OCI-LY7 (cell line): ENCODE measurements at regions not wholly inside any gene's neighbourhood (a gene's known extent, or its start where the extent isn't known, plus 50 kb on each side); places are given as distances from the start of the nearest gene placed in this dataset.

Source experiments
- BruUV-seq: library from RNA; stranded (reverse); fragments of 400-500 nt; replicated peaks from 2 replicates; lab custom pipeline; 2021; lab: Mats Ljungman, UMichigan
- CTCF ChIA-PET: fragments of 300-600 bp; sonication (Branson Sonifier 250); formaldehyde crosslinking; loops from one replicate; lab custom pipeline; 2022; ENCODE audit warnings: antibody characterized with exemption; ENCODE audit not compliant: unreplicated experiment; lab: Charles Lee
- POLR2A ChIA-PET: fragments of 300-600 bp; sonication (Branson Sonifier 250); formaldehyde crosslinking; loops from one replicate; lab custom pipeline; 2022; ENCODE audit warnings: antibody characterized with exemption; lab: Charles Lee
- DNase-seq: peaks from one replicate; pipeline ENCODE4 v3.0.0-alpha.2; 2015; ENCODE audit warnings: low spot score
- H2AFZ ChIP-seq: fragments of 200-600 bp; sonication (generic), shearing (Covaris generic); 2 replicates; pipeline ENCODE4 v1.6.1; 2014; ENCODE audit warnings: mild to moderate bottlenecking, antibody characterized with exemption, low read length, moderate library complexity
- H3K27ac ChIP-seq: fragments of 200-600 bp; sonication (generic); 2 replicates; pipeline ENCODE4 v1.5.1; 2014; ENCODE audit warnings: mixed run types, low read depth, mild to moderate bottlenecking, moderate library complexity, low read length, inconsistent platforms; ENCODE audit not compliant: poor library complexity, severe bottlenecking
- H3K36me3 ChIP-seq: fragments of 200-600 bp; sonication (generic); 2 replicates; pipeline ENCODE4 v1.6.1; 2014; ENCODE audit warnings: mild to moderate bottlenecking, antibody characterized with exemption, low read length, moderate library complexity, mixed read lengths; ENCODE audit not compliant: insufficient read depth
- H3K4me1 ChIP-seq: fragments of 200-600 bp; sonication (generic); 2 replicates; pipeline ENCODE4 v1.5.1; 2014; ENCODE audit warnings: mild to moderate bottlenecking, low read length; ENCODE audit not compliant: insufficient read depth, poor library complexity, severe bottlenecking
- H3K4me2 ChIP-seq: fragments of 200-600 bp; sonication (generic); 2 replicates; pipeline ENCODE4 v1.6.1; 2014; ENCODE audit warnings: mild to moderate bottlenecking, low read length
- H3K4me3 ChIP-seq: fragments of 200-600 bp; sonication (generic); 2 replicates; pipeline ENCODE4 v1.5.1; 2014; ENCODE audit warnings: mild to moderate bottlenecking, low read depth, low read length; ENCODE audit not compliant: poor library complexity, severe bottlenecking
- H3K79me2 ChIP-seq: fragments of 200-600 bp; sonication (generic); 2 replicates; pipeline ENCODE4 v1.6.1; 2016; ENCODE audit warnings: low read depth, mild to moderate bottlenecking, low read length, moderate library complexity, mixed read lengths; ENCODE audit not compliant: insufficient read depth
- H3K9me2 ChIP-seq: fragments of 200-600 bp; sonication (generic); 2 replicates; pipeline ENCODE4 v1.6.1; 2016; ENCODE audit warnings: mild to moderate bottlenecking, low read length, mixed read lengths; ENCODE audit not compliant: insufficient read depth
- H3K9me3 ChIP-seq: fragments of 200-600 bp; sonication (generic); 2 replicates; pipeline ENCODE4 v1.6.1; 2014; ENCODE audit warnings: mild to moderate bottlenecking, mixed run types, low read length, mixed read lengths
- H4K20me1 ChIP-seq: fragments of 200-600 bp; sonication (generic); 2 replicates; pipeline ENCODE4 v1.6.1; 2014; ENCODE audit warnings: mild to moderate bottlenecking, antibody characterized with exemption, low read length, moderate library complexity, mixed read lengths; ENCODE audit not compliant: insufficient read depth
- CTCF ChIP-seq: fragments of 200-600 bp; sonication (generic); conservative IDR thresholded peaks from 2 replicates; pipeline ENCODE4 v1.5.1; 2014; ENCODE audit warnings: mild to moderate bottlenecking, antibody characterized with exemption, low read length, moderate library complexity, mixed read lengths
- EZH2phosphoT487 ChIP-seq: fragments of 200-600 bp; sonication (generic); IDR thresholded peaks from 2 replicates; pipeline ENCODE4 v1.6.1; 2018; ENCODE audit warnings: low read depth, borderline replicate concordance, mild to moderate bottlenecking, mixed run types, antibody characterized with exemption, low read length, moderate library complexity, mixed read lengths
- intact Hi-C: fragments of 100-400 bp; cut with micrococcal nuclease; formaldehyde crosslinking; loops from one replicate; pipeline ENCODE4 v1.10.0; 2022; ENCODE audit not compliant: unreplicated experiment

- no peak for TF ChIP-seq EZH2phosphoT487
- no peak for TF ChIP-seq CTCF
- H2AFZ ChIP-seq, result no peak overlapping the region
- intact Hi-C loops, result no loop called here
- H3K36me3 ChIP-seq, result no peaks in the 10 kb centered on the region
- no peak for DNase-seq
- ChIA-PET CTCF (no interaction called here), POLR2A (no interaction called here)
- no TSS peak for BruUV-seq
- H3K4me3 ChIP-seq, result no peak overlapping the region
- no peaks in the 10 kb centered on the region for H4K20me1 ChIP-seq
- no peak overlapping the region for H3K27ac ChIP-seq
- no peaks in the 10 kb centered on the region for H3K9me3 ChIP-seq
- H3K4me1 ChIP-seq, result no peaks in the 10 kb centered on the region
- H3K9me2 ChIP-seq, result no peaks in the 10 kb centered on the region
- no peaks in the 10 kb centered on the region for H3K79me2 ChIP-seq
- no peak overlapping the region for H3K4me2 ChIP-seq
These were observed 519.3 kb upstream of the CADM2 start for GRCh38 chr3:84439476-84439875.

- intact Hi-C loops, result no loop called here
These were observed 518.5 kb upstream of the CADM2 start for GRCh38 chr3:84440291-84440690.

GRCh38 chr3:84442533-84442932, 516.3 kb upstream of the CADM2 start:
- BruUV-seq, result no TSS peak
- POLR2A ChIA-PET, result no interaction called here

More at GRCh38 chr3:84440291-84440690, 518.5 kb upstream of the CADM2 start:
- Histone ChIP-seq H3K36me3 (no peaks in the 10 kb centered on the region), H3K27ac (no peak overlapping the region), H4K20me1 (no peaks in the 10 kb centered on the region), H2AFZ (no peak overlapping the region), H3K4me1 (no peaks in the 10 kb centered on the region), H3K9me2 (no peaks in the 10 kb centered on the region), H3K4me2 (no peak overlapping the region), H3K4me3 (no peak overlapping the region), H3K79me2 (no peaks in the 10 kb centered on the region), H3K9me3 (no peaks in the 10 kb centered on the region)
- CTCF ChIA-PET, result no interaction called here
- no TSS peak for BruUV-seq
- POLR2A ChIA-PET, result no interaction called here
- no peak for TF ChIP-seq CTCF
- no peak for TF ChIP-seq EZH2phosphoT487
- DNase-seq, result no peak

More at GRCh38 chr3:84442533-84442932, 516.3 kb upstream of the CADM2 start:
- H3K9me2 ChIP-seq, result no peaks in the 10 kb centered on the region
- no peak for DNase-seq
- CTCF ChIA-PET, result no interaction called here
- H3K4me2 ChIP-seq, result no peak overlapping the region
- intact Hi-C loops, result no loop called here
- H3K36me3 ChIP-seq, result no peaks in the 10 kb centered on the region
- no peaks in the 10 kb centered on the region for H3K79me2 ChIP-seq
- no peak overlapping the region for H2AFZ ChIP-seq
- no peaks in the 10 kb centered on the region for H4K20me1 ChIP-seq
- no peaks in the 10 kb centered on the region for H3K9me3 ChIP-seq
- no peak overlapping the region for H3K27ac ChIP-seq
- no peak overlapping the region for H3K4me3 ChIP-seq
- H3K4me1 ChIP-seq, result no peaks in the 10 kb centered on the region
- TF ChIP-seq CTCF, result no peak
- no peak for TF ChIP-seq EZH2phosphoT487
